Central memory CD8-positive, alpha-beta T cell (primary cell): ENCODE measurements at regions not wholly inside any gene's neighbourhood (a gene's known extent, or its start where the extent isn't known, plus 50 kb on each side); places are given as distances from the start of the nearest gene placed in this dataset.
"Not testable (repeated sequence)": the region's sequence is repeated elsewhere in the genome, so short reads cannot be mapped to it uniquely, and the experiment has no call there.

Experiments used
- ATAC-seq: fragments of 150-1000 bp; cut with Tn5 transposase; replicated peaks from 2 replicates; pipeline ENCODE4 v1.10.0; 2022; ENCODE audit warnings: mild to moderate bottlenecking, moderate FRiP score, moderate number of reproducible peaks; ENCODE audit not compliant: poor library complexity, severe bottlenecking; ENCODE audit errors: extremely low read depth
- DNase-seq, 2 donors: peaks; one replicate each; pipeline ENCODE4 v3.0.0; 2021; ENCODE audit warnings: low spot score in 2 of 2
- H3K27ac Mint-ChIP-seq: one replicate; pipeline ENCODE4 v1.8.0; 2022; ENCODE audit warnings: low read depth, mild to moderate bottlenecking, moderate library complexity, mixed read lengths
- H3K27me3 Mint-ChIP-seq: one replicate; pipeline ENCODE4 v1.8.0; 2022; ENCODE audit warnings: mixed read lengths
- H3K36me3 Mint-ChIP-seq: one replicate; pipeline ENCODE4 v1.8.0; 2022; ENCODE audit warnings: mild to moderate bottlenecking, moderate library complexity, mixed read lengths; ENCODE audit not compliant: insufficient read depth
- H3K4me1 Mint-ChIP-seq: one replicate; pipeline ENCODE4 v1.8.0; 2022; ENCODE audit warnings: mixed read lengths
- H3K4me3 Mint-ChIP-seq: one replicate; pipeline ENCODE4 v1.8.0; 2022; ENCODE audit warnings: mild to moderate bottlenecking, moderate library complexity, mixed read lengths
- H3K9me3 Mint-ChIP-seq: one replicate; pipeline ENCODE4 v1.8.0; 2022; ENCODE audit warnings: mixed read lengths

GRCh38 chr22:10526079-10526478 is 5001.9 kb upstream of the OR11H1 start:
- not testable (repeated sequence) for H3K36me3 Mint-ChIP-seq, DNase-seq, H3K9me3 Mint-ChIP-seq, H3K4me1 Mint-ChIP-seq, ATAC-seq, H3K27ac Mint-ChIP-seq, H3K4me3 Mint-ChIP-seq, H3K27me3 Mint-ChIP-seq

- H3K27ac Mint-ChIP-seq, ATAC-seq, H3K9me3 Mint-ChIP-seq, DNase-seq, H3K4me1 Mint-ChIP-seq, H3K4me3 Mint-ChIP-seq, H3K27me3 Mint-ChIP-seq, H3K36me3 Mint-ChIP-seq: not testable (repeated sequence)
Observed at GRCh38 chr22:10531141-10531540, 4996.9 kb upstream of the OR11H1 start.

- not testable (repeated sequence) for DNase-seq, H3K36me3 Mint-ChIP-seq, H3K27me3 Mint-ChIP-seq, H3K4me1 Mint-ChIP-seq, H3K9me3 Mint-ChIP-seq, ATAC-seq, H3K27ac Mint-ChIP-seq, H3K4me3 Mint-ChIP-seq
Observed at GRCh38 chr22:10572531-10572930, 4955.5 kb upstream of the OR11H1 start.

- not testable (repeated sequence) for H3K9me3 Mint-ChIP-seq, H3K27me3 Mint-ChIP-seq, DNase-seq, H3K36me3 Mint-ChIP-seq, H3K4me1 Mint-ChIP-seq, H3K4me3 Mint-ChIP-seq, ATAC-seq, H3K27ac Mint-ChIP-seq
Observed at GRCh38 chr22:10601071-10601470, 4926.9 kb upstream of the OR11H1 start.

- H3K27me3 Mint-ChIP-seq, H3K4me1 Mint-ChIP-seq, H3K9me3 Mint-ChIP-seq, H3K27ac Mint-ChIP-seq, DNase-seq, H3K36me3 Mint-ChIP-seq, ATAC-seq, H3K4me3 Mint-ChIP-seq: not testable (repeated sequence)
Observed at GRCh38 chr22:10631961-10632360, 4896.0 kb upstream of the OR11H1 start.

GRCh38 chr22:10635341-10635740 is 4892.7 kb upstream of the OR11H1 start:
- peaks cover 10% of the 10 kb centered on the region for H3K9me3 Mint-ChIP-seq
- H3K4me1 Mint-ChIP-seq, H3K27ac Mint-ChIP-seq, DNase-seq, ATAC-seq, H3K27me3 Mint-ChIP-seq, H3K36me3 Mint-ChIP-seq, H3K4me3 Mint-ChIP-seq: not testable (repeated sequence)

GRCh38 chr22:10662818-10663217 is 4865.2 kb upstream of the OR11H1 start:
- H3K27me3 Mint-ChIP-seq, ATAC-seq, H3K9me3 Mint-ChIP-seq, H3K36me3 Mint-ChIP-seq, H3K4me1 Mint-ChIP-seq, DNase-seq, H3K27ac Mint-ChIP-seq, H3K4me3 Mint-ChIP-seq: not testable (repeated sequence)

- DNase-seq, H3K27me3 Mint-ChIP-seq, H3K4me1 Mint-ChIP-seq, ATAC-seq, H3K27ac Mint-ChIP-seq, H3K36me3 Mint-ChIP-seq, H3K9me3 Mint-ChIP-seq, H3K4me3 Mint-ChIP-seq: not testable (repeated sequence)
Observed at GRCh38 chr22:10673065-10673464, 4854.9 kb upstream of the OR11H1 start.

- H3K9me3 Mint-ChIP-seq, H3K36me3 Mint-ChIP-seq, H3K27me3 Mint-ChIP-seq, DNase-seq, ATAC-seq, H3K27ac Mint-ChIP-seq, H3K4me1 Mint-ChIP-seq, H3K4me3 Mint-ChIP-seq: not testable (repeated sequence)
Observed at GRCh38 chr22:10678720-10679119, 4849.3 kb upstream of the OR11H1 start.

GRCh38 chr22:10685436-10685835 is 4842.6 kb upstream of the OR11H1 start:
- H3K36me3 Mint-ChIP-seq, H3K9me3 Mint-ChIP-seq, H3K27ac Mint-ChIP-seq, H3K4me1 Mint-ChIP-seq, H3K4me3 Mint-ChIP-seq, ATAC-seq, H3K27me3 Mint-ChIP-seq, DNase-seq: not testable (repeated sequence)

GRCh38 chr22:10687256-10687655 is 4840.7 kb upstream of the OR11H1 start:
- H3K9me3 Mint-ChIP-seq, H3K27me3 Mint-ChIP-seq, H3K4me1 Mint-ChIP-seq, H3K27ac Mint-ChIP-seq, ATAC-seq, H3K36me3 Mint-ChIP-seq, H3K4me3 Mint-ChIP-seq, DNase-seq: not testable (repeated sequence)

- not testable (repeated sequence) for H3K27ac Mint-ChIP-seq, H3K4me3 Mint-ChIP-seq, ATAC-seq, H3K4me1 Mint-ChIP-seq, H3K36me3 Mint-ChIP-seq, H3K27me3 Mint-ChIP-seq, DNase-seq
- H3K9me3 Mint-ChIP-seq, result peaks cover 11% of the 10 kb centered on the region
Observed at GRCh38 chr22:10698836-10699235, 4829.2 kb upstream of the OR11H1 start.

GRCh38 chr22:10699301-10700097 is 4828.5 kb upstream of the OR11H1 start:
- peaks cover 11% of the 10 kb centered on the region for H3K9me3 Mint-ChIP-seq
- not testable (repeated sequence) for ATAC-seq

More at GRCh38 chr22:10699301-10700097, 4828.5 kb upstream of the OR11H1 start:
- DNase-seq, H3K4me1 Mint-ChIP-seq, H3K27me3 Mint-ChIP-seq, H3K36me3 Mint-ChIP-seq, H3K4me3 Mint-ChIP-seq, H3K27ac Mint-ChIP-seq: not testable (repeated sequence)
